HCT116 (cell line): ENCODE measurements at regions not wholly inside any gene's neighbourhood (a gene's known extent, or its start where the extent isn't known, plus 50 kb on each side); places are given as distances from the start of the nearest gene placed in this dataset.

Source experiments
- ATAC-seq: fragments of 200-7000 bp; cut with Tn5 transposase; 2 replicates; pipeline ENCODE4 v1.9.1; 2020; ENCODE audit warnings: mild to moderate bottlenecking, moderate library complexity
- BruUV-seq: library from RNA; stranded (reverse); fragments of 400-500 nt; replicated peaks from 2 replicates; lab custom pipeline; 2021; lab: Mats Ljungman, UMichigan
- CTCF ChIA-PET: fragments of 300-600 bp; sonication (Branson Sonifier 250); formaldehyde crosslinking; loops from one replicate; lab custom pipeline; 2021; ENCODE audit warnings: antibody characterized with exemption; lab: Charles Lee
- POLR2A ChIA-PET: fragments of 300-600, 350-600 bp; sonication (Branson Sonifier 250); formaldehyde crosslinking; loops from one replicate; lab custom pipeline; 2021; ENCODE audit warnings: antibody characterized with exemption; lab: Charles Lee
- RAD21 ChIA-PET, 2 experiments: fragments of 300-600 bp; sonication (Branson Sonifier 250); formaldehyde crosslinking; loops; one replicate each; lab custom pipeline; 2023; ENCODE audit warnings: low total read pairs in 2 of 2; ENCODE audit not compliant: uncharacterized antibody in 2 of 2, unreplicated experiment in 2 of 2, low non-redundant PET in 1 of 2; lab: Charles Lee
- DNase-seq: peaks from one replicate; pipeline ENCODE4 v3.0.0-alpha.2; 2010; ENCODE audit warnings: low read depth, low spot score
- H2AFZ ChIP-seq: fragments of 200-600 bp; shearing (Covaris generic), sonication (generic); 2 replicates; pipeline ENCODE4 v1.6.1; 2017; ENCODE audit warnings: low read depth, mixed run types, mixed read lengths, antibody characterized with exemption, low read length; ENCODE audit not compliant: poor library complexity, severe bottlenecking
- H3K27ac ChIP-seq: 2 replicates; pipeline ENCODE4 v1.5.1; 2012; ENCODE audit warnings: low read depth, low read length
- H3K27me3 ChIP-seq: fragments of 200-600 bp; sonication (generic); 2 replicates; pipeline ENCODE4 v1.6.1; 2016; ENCODE audit warnings: mixed run types, low read length, mixed read lengths; ENCODE audit not compliant: insufficient read depth
- H3K36me3 ChIP-seq, 2 experiments: fragments of 200-500 bp in 1 of 2; fragments of 200-600 bp in 1 of 2; sonication (Bioruptor generic) in 1 of 2; sonication (generic) in 1 of 2; 2 replicates each; pipeline versions ENCODE4 v1.5.1 to v1.6.1; 2014 to 2016; ENCODE audit warnings: low read length in 2 of 2, inconsistent platforms in 1 of 2, mixed read lengths in 1 of 2, mixed run types in 1 of 2; ENCODE audit not compliant: insufficient read depth in 2 of 2, control insufficient read depth in 1 of 2
- H3K4me1 ChIP-seq, 2 experiments: fragments of 200-600 bp in 1 of 2; sonication (generic) in 1 of 2; 2 replicates each; pipeline versions ENCODE4 v1.5.1 to v1.6.1; 2012 to 2017; ENCODE audit warnings: low read length in 2 of 2, inconsistent platforms in 1 of 2, mild to moderate bottlenecking in 1 of 2, mixed read lengths in 1 of 2, mixed run types in 1 of 2, moderate library complexity in 1 of 2; ENCODE audit not compliant: insufficient read depth in 2 of 2, control insufficient read depth in 1 of 2
- H3K4me2 ChIP-seq: fragments of 200-600 bp; sonication (generic); 2 replicates; pipeline ENCODE4 v1.6.1; 2017; ENCODE audit warnings: mixed run types, low read length, mixed read lengths
- H3K4me3 ChIP-seq, 2 experiments: fragments of 200-600 bp in 1 of 2; sonication (generic) in 1 of 2; replicated peaks in 1 of 2; 2 replicates each; pipeline ENCODE4 v1.5.1; 2011 to 2016; ENCODE audit warnings: low read length in 2 of 2, control low read depth in 1 of 2, low read depth in 1 of 2, mild to moderate bottlenecking in 1 of 2, mixed read lengths in 1 of 2, mixed run types in 1 of 2
- H3K79me2 ChIP-seq: fragments of 200-600 bp; sonication (generic); 2 replicates; pipeline ENCODE4 v1.6.1; 2017; ENCODE audit warnings: mild to moderate bottlenecking, mixed run types, low read length, moderate library complexity, mixed read lengths; ENCODE audit not compliant: insufficient read depth
- H3K9ac ChIP-seq: fragments of 200-600 bp; sonication (generic); 2 replicates; pipeline ENCODE4 v1.6.1; 2016; ENCODE audit warnings: low read length, mixed read lengths
- H3K9me2 ChIP-seq: fragments of 200-600 bp; sonication (generic), shearing (Covaris generic); 2 replicates; pipeline ENCODE4 v1.6.1; 2017; ENCODE audit warnings: mixed run types, mild to moderate bottlenecking, moderate library complexity; ENCODE audit not compliant: insufficient read depth
- H3K9me3 ChIP-seq, 2 experiments: fragments of 200-500 bp in 1 of 2; fragments of 200-600 bp in 1 of 2; sonication (Bioruptor generic) in 1 of 2; sonication (generic) in 1 of 2; 2 replicates each; pipeline ENCODE4 v1.6.1; 2014 to 2017; ENCODE audit warnings: low read length in 2 of 2, mixed read lengths in 2 of 2, inconsistent platforms in 1 of 2, low read depth in 1 of 2, mild to moderate bottlenecking in 1 of 2, mixed run types in 1 of 2, moderate library complexity in 1 of 2; ENCODE audit not compliant: control insufficient read depth in 1 of 2, insufficient read depth in 1 of 2
- H4K20me1 ChIP-seq: fragments of 200-600 bp; sonication (generic), shearing (Covaris generic); 2 replicates; pipeline ENCODE4 v1.6.1; 2017; ENCODE audit warnings: mixed run types, mild to moderate bottlenecking, moderate library complexity; ENCODE audit not compliant: insufficient read depth
- CBX3 ChIP-seq: IDR thresholded peaks from 2 replicates; pipeline ENCODE4 v1.6.1; 2012; ENCODE audit warnings: low read depth
- CEBPB ChIP-seq: IDR thresholded peaks from 2 replicates; pipeline ENCODE4 v1.6.1; 2012; ENCODE audit warnings: low read depth
- ELF1 ChIP-seq: IDR thresholded peaks from 2 replicates; pipeline ENCODE4 v1.6.1; 2012; ENCODE audit warnings: low read depth, borderline replicate concordance
- JUND ChIP-seq: IDR thresholded peaks from 2 replicates; pipeline ENCODE4 v1.6.1; 2012
- POLR2AphosphoS5 ChIP-seq: IDR thresholded peaks from 2 replicates; pipeline ENCODE4 v1.6.1; 2011; ENCODE audit warnings: mild to moderate bottlenecking, low read depth, low read length, moderate library complexity
- SIN3A ChIP-seq: IDR thresholded peaks from 2 replicates; pipeline ENCODE4 v1.6.1; 2012; ENCODE audit warnings: low read depth
- SP1 ChIP-seq: IDR thresholded peaks from 2 replicates; pipeline ENCODE4 v1.6.1; 2012; ENCODE audit warnings: low read depth
- ZNF274 ChIP-seq: fragments of 200-500 bp; sonication (Bioruptor generic); IDR thresholded peaks from 2 replicates; pipeline ENCODE4 v1.6.1; 2014; ENCODE audit warnings: mild to moderate bottlenecking, low read depth, low read length, inconsistent platforms
- intact Hi-C: fragments of 100-400 bp; cut with micrococcal nuclease; formaldehyde crosslinking; loops from 2 replicates; pipeline ENCODE4 v1.10.0; 2022
- TF ChIP-seq, protein P1 (sequence below): IDR thresholded peaks from 2 replicates; pipeline ENCODE4 v1.6.1; 2012

DNA sequence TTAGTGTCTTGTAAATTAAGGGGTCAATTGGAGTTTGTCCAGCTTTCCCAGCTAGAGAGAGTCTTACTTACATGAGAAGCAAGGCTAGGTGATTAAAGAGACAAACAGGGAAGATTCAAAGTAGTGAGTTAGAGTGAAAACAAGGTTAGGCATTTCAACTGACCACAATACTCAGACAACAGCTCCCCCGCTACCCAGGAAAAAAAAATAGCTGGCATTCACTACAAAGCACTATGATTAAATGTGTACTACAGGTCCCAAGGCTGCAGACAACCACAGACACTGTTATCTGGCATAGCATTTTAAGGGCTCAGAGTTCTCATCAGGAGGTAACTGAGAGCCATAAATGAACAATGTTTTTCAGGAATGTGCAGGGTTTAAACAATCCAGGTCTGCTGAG lies 680.9 kb downstream of the TMEM121 start:
- intact Hi-C loops, result no loop called here
- H3K9ac ChIP-seq, result no peak overlapping the region
- POLR2A ChIA-PET, result no interaction called here
- no peak for TF ChIP-seq SP1
- TF ChIP-seq JUND, result no peak
- TF ChIP-seq, all 23 proteins: peak for 0
- Histone ChIP-seq H4K20me1 (no peaks in the 10 kb centered on the region), H3K9me2 (no peaks in the 10 kb centered on the region), H3K9me3 (no peaks in the 10 kb centered on the region; a peak in 1 of 4 replicates), H3K36me3 (no peaks in the 10 kb centered on the region), H3K27ac (no peak overlapping the region), H3K4me1 (no peaks in the 10 kb centered on the region), H2AFZ (no peak overlapping the region), H3K27me3 (no peaks in the 10 kb centered on the region), H3K79me2 (no peaks in the 10 kb centered on the region), H3K4me2 (no peak overlapping the region), H3K4me3 (no peak overlapping the region)
- RAD21 ChIA-PET, result no interaction called here
- ATAC-seq (no peak), DNase-seq (no peak)
- no TSS peak for BruUV-seq
- CTCF ChIA-PET, result no interaction called here

DNA sequence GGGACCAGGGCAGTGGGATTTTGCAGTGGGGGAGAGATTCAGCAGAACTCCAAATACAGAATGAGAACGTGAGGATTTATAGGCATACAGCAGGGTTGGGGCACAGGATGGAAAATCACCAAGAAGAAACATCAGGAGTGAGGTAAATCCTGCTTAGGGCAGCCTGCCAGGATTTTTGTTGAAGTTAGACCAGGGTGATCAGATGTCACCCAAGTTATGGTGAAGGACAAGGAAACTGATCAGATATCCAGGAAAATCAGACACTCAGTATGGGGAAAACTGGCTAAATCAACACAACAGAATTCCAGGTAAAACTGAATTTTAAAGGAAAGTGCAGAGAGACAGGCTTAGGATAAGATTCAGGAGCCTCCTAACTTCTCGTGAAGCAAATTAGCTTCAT lies 682.4 kb downstream of the TMEM121 start:
- DNase-seq, result no peak
- no peak for TF ChIP-seq ELF1
- TF ChIP-seq SIN3A, result no peak
- no peak for TF ChIP-seq CEBPB
- no peak for TF ChIP-seq POLR2AphosphoS5
- TF ChIP-seq CBX3, result no peak
- TF ChIP-seq, protein P1, sequence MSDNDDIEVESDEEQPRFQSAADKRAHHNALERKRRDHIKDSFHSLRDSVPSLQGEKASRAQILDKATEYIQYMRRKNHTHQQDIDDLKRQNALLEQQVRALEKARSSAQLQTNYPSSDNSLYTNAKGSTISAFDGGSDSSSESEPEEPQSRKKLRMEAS, result no peak
- no peak for TF ChIP-seq ZNF274
- CTCF ChIA-PET, result interaction anchor here (2.2 kb wide), 1 partner anchor 260 kb away, joined by 18 read pairs; no protein-coding TSS in a partner anchor
- Histone ChIP-seq H3K4me3 (no peak overlapping the region), H3K4me1 (no peaks in the 10 kb centered on the region), H3K27me3 (no peaks in the 10 kb centered on the region), H3K36me3 (no peaks in the 10 kb centered on the region), H3K9ac (no peak overlapping the region), H3K79me2 (no peaks in the 10 kb centered on the region), H3K9me3 (peaks cover 0 to 3% of the 10 kb centered on the region in 2 experiments; a peak in 1 of 4 replicates), H3K4me2 (no peak overlapping the region), H3K27ac (no peak overlapping the region), H4K20me1 (no peaks in the 10 kb centered on the region), H2AFZ (no peak overlapping the region), H3K9me2 (no peaks in the 10 kb centered on the region)
- intact Hi-C loops, result no loop called here
- ATAC-seq, result no peak
- RAD21 ChIA-PET, result no interaction called here
- no TSS peak for BruUV-seq
- POLR2A ChIA-PET, result no interaction called here
